Mesenchymal stem cell (in vitro differentiated cells and primary cell): ENCODE measurements at regions not wholly inside any gene's neighbourhood (a gene's known extent, or its start where the extent isn't known, plus 50 kb on each side); places are given as distances from the start of the nearest gene placed in this dataset.
"Not testable (repeated sequence)": the region's sequence is repeated elsewhere in the genome, so short reads cannot be mapped to it uniquely, and the experiment has no call there.

Experiments
- DNase-seq: peaks from one replicate; pipeline ENCODE4 v3.0.0-alpha.2; 2013
- H2AFZ ChIP-seq: one replicate; pipeline ENCODE4 v1.6.1; 2013; ENCODE audit warnings: low read depth, mild to moderate bottlenecking, control low read depth, inconsistent platforms, low read length, moderate library complexity
- H2AK5ac ChIP-seq: 2 replicates; pipeline ENCODE4 v1.6.1; 2013; ENCODE audit warnings: low read length, moderate library complexity, mild to moderate bottlenecking, inconsistent platforms; ENCODE audit not compliant: severe bottlenecking
- H2BK120ac ChIP-seq: one replicate; pipeline ENCODE4 v1.6.1; 2013; ENCODE audit warnings: low read depth, mild to moderate bottlenecking, inconsistent platforms, low read length, moderate library complexity
- H2BK12ac ChIP-seq, 2 experiments: one replicate each; pipeline ENCODE4 v1.6.1; 2013; ENCODE audit warnings: inconsistent platforms in 2 of 2, low read length in 2 of 2, mild to moderate bottlenecking in 2 of 2, moderate library complexity in 2 of 2, control low read depth in 1 of 2
- H2BK15ac ChIP-seq: one replicate; pipeline ENCODE4 v1.6.1; 2013; ENCODE audit warnings: mild to moderate bottlenecking, low read depth, inconsistent platforms; ENCODE audit not compliant: poor library complexity, severe bottlenecking
- H2BK5ac ChIP-seq: 2 replicates; pipeline ENCODE4 v1.6.1; 2013; ENCODE audit warnings: low read depth, mild to moderate bottlenecking, low read length, control low read depth, inconsistent platforms; ENCODE audit not compliant: poor library complexity, severe bottlenecking
- H3K14ac ChIP-seq, 2 experiments: one replicate each; pipeline ENCODE4 v1.6.1; 2013; ENCODE audit warnings: inconsistent platforms in 2 of 2, low read length in 2 of 2, control low read depth in 1 of 2, mild to moderate bottlenecking in 1 of 2, moderate library complexity in 1 of 2
- H3K18ac ChIP-seq, 2 experiments: one replicate each; pipeline ENCODE4 v1.6.1; 2013; ENCODE audit warnings: inconsistent platforms in 2 of 2, low read length in 2 of 2, control low read depth in 1 of 2, low read depth in 1 of 2, mild to moderate bottlenecking in 1 of 2
- H3K23ac ChIP-seq, 2 experiments: one replicate each; pipeline ENCODE4 v1.6.1; 2013; ENCODE audit warnings: inconsistent platforms in 2 of 2, low read length in 2 of 2, mild to moderate bottlenecking in 2 of 2, moderate library complexity in 2 of 2, control low read depth in 1 of 2
- H3K27ac ChIP-seq: 2 replicates; pipeline ENCODE4 v1.5.1; 2013; ENCODE audit warnings: mild to moderate bottlenecking, moderate library complexity, low read length, control low read depth, inconsistent platforms; ENCODE audit not compliant: poor library complexity, severe bottlenecking
- H3K27me3 ChIP-seq, 2 experiments: 2 replicates each; pipeline versions ENCODE4 v1.6.1 to v1.7.0; 2013; ENCODE audit warnings: low read length in 2 of 2, mild to moderate bottlenecking in 2 of 2, moderate library complexity in 2 of 2, control low read depth in 1 of 2, inconsistent platforms in 1 of 2; ENCODE audit not compliant: control insufficient read depth in 1 of 2, insufficient read depth in 1 of 2
- H3K36me3 ChIP-seq, 2 experiments: 2 replicates each; pipeline versions ENCODE4 v1.6.1 to v1.7.0; 2013; ENCODE audit warnings: low read length in 2 of 2, control low read depth in 1 of 2, inconsistent platforms in 1 of 2, low read depth in 1 of 2, mild to moderate bottlenecking in 1 of 2; ENCODE audit not compliant: insufficient read depth in 2 of 2, control insufficient read depth in 1 of 2
- H3K4ac ChIP-seq, 2 experiments: one replicate each; pipeline ENCODE4 v1.6.1; 2013; ENCODE audit warnings: inconsistent platforms in 2 of 2, low read length in 2 of 2, mild to moderate bottlenecking in 2 of 2, moderate library complexity in 2 of 2, control low read depth in 1 of 2, low read depth in 1 of 2
- H3K4me1 ChIP-seq: 2 replicates; pipeline ENCODE4 v1.6.1; 2013; ENCODE audit warnings: low read depth, low read length, control low read depth; ENCODE audit not compliant: control insufficient read depth, insufficient read depth
- H3K4me2 ChIP-seq: 2 replicates; pipeline ENCODE4 v1.6.1; 2013; ENCODE audit warnings: low read length, mild to moderate bottlenecking, inconsistent platforms; ENCODE audit not compliant: poor library complexity, severe bottlenecking
- H3K4me3 ChIP-seq, 2 experiments: 2 replicates each; pipeline versions ENCODE4 v1.5.1 to v1.7.0; 2013; ENCODE audit warnings: low read length in 2 of 2, mild to moderate bottlenecking in 2 of 2, control low read depth in 1 of 2, low read depth in 1 of 2; ENCODE audit not compliant: insufficient read depth in 1 of 2
- H3K79me1 ChIP-seq: replicated peaks from 2 replicates; pipeline ENCODE4 v1.6.1; 2013; ENCODE audit warnings: mild to moderate bottlenecking, control low read depth, low read length, inconsistent platforms; ENCODE audit not compliant: poor library complexity, severe bottlenecking
- H3K9ac ChIP-seq: 2 replicates; pipeline ENCODE4 v1.7.0; 2013; ENCODE audit warnings: mild to moderate bottlenecking, low read length, moderate library complexity
- H3K9me3 ChIP-seq: 2 replicates; pipeline ENCODE4 v1.7.0; 2013; ENCODE audit warnings: mild to moderate bottlenecking, low read length; ENCODE audit not compliant: control insufficient read depth
- H4K8ac ChIP-seq: one replicate; pipeline ENCODE4 v1.6.1; 2013; ENCODE audit warnings: inconsistent platforms, mild to moderate bottlenecking, low read length, moderate library complexity
- H4K91ac ChIP-seq: one replicate; pipeline ENCODE4 v1.6.1; 2013; ENCODE audit warnings: mild to moderate bottlenecking, low read length, inconsistent platforms
- WGBS: methylation state at CpG from one replicate; pipeline ENCODE4 v1.1.7; 2013; ENCODE audit warnings: mixed read lengths; 5-methylcytosine and 5-hydroxymethylcytosine counted together

DNA sequence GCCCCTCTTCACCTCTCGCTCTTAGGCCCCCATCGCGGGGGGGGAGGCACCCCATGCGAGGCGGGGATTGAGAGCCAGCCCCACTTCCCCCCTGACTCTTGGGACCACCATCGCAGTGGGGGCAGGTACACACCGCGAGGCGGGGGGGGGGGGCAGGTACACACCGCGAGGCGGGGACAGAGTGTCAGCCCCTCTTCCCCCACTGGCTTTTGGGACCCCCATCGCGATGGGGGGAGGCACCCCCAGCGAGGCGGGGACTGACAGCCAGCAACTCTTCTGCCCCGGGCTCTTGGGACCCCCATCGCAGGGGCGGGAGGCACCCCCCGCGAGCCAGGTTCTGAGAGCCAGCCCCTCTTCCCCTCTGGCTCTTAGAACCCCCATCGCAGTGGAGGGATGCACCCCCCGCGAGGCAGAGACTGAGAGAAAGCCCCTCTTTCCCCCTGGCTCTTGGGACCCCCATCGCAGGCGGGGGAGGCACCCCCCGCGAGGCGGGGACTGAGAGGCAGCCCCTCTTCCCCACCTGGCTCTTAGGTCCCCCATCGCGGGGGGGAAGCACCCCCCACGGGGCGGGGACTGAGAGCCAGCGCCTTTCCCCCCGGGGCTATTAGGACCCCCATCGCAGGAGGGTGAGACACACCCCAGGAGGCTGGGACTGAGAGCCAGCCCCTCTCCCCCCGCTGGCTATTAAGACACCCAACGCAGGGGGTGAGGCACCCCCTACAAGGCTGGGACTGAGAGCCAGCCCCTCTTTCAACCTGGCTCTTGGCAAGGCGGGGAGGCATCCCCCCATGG is 196.5 kb upstream of the PZP start:
- H3K9ac ChIP-seq: no peak overlapping the region
- no peak overlapping the region for H3K23ac ChIP-seq
- H2BK12ac ChIP-seq: no peak overlapping the region

DNA sequence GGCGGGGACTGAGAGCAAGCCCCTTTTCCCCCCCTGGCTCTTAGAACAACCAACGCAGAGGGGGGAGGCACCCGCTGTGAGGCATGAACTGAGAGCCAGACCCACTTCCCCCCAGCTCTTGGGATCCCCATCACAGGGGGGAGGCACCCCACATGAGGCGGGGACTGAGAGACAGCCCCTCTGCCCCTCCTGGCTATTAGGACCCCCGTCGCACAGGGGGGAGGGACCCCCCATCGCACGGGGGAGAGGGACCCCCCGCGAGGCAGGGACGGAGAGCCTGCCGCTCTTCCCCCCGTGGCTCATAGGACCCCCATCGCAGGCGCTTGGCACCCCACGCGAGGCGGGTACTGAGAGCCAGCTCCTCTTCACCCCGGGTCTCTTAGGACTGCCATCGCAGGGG is 195.8 kb upstream of the PZP start:
- no peak overlapping the region for H2BK15ac ChIP-seq
- no peaks in the 10 kb centered on the region for H3K36me3 ChIP-seq
- 100% methylated on average over 7 of the region's 20 CpGs for WGBS

More for the DNA sequence above, 196.5 kb upstream of the PZP start:
- Histone ChIP-seq H2BK120ac (no peak overlapping the region), H2BK15ac (no peak overlapping the region), H2AFZ (no peak overlapping the region), H2AK5ac (no peak overlapping the region), H3K27me3 (no peaks in the 10 kb centered on the region), H3K14ac (no peak overlapping the region), H3K18ac (no peak overlapping the region), H3K4ac (no peak overlapping the region), H3K9me3 (no peaks in the 10 kb centered on the region), H3K4me1 (no peaks in the 10 kb centered on the region), H3K27ac (no peak overlapping the region), H4K8ac (no peak overlapping the region), H4K91ac (no peak overlapping the region), H3K4me3 (no peak overlapping the region), H3K79me1 (no peaks in the 10 kb centered on the region), H3K4me2 (no peak overlapping the region), H2BK5ac (no peak overlapping the region), H3K36me3 (no peaks in the 10 kb centered on the region)
- no peak for DNase-seq
- WGBS: 100% methylated on average over 4 of the region's 39 CpGs

DNA sequence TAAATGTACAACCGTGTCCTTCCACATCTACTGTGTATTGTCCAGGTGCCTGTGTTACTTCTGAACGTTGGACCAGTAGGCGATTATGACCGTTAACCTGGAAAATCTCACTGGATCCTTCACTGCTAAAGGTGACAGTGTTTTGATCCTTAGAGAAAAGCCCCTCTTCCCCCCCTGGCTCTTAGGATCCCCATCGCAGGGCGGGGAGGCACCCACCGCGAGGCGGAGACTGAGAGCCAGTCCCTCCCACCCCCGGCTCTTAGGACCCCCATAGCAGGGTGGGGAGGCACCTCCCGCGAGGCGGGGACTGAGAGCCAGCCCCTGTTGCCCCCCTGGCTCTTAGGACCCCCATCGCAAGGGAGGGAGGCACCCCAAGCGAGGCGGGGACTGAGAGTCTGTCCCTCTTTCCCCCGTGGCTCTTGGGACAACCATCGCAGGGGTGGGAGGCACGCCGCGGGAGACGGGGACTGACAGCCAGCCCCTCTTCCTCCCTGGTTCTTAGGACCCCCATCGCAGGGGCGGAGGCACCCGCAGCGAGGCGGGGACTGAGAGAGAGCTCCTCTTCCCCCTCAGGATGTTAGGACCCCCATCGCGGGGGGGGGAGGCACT is 194.3 kb upstream of the PZP start:
- not testable (repeated sequence) for H3K23ac ChIP-seq, H3K14ac ChIP-seq, H4K8ac ChIP-seq, H2BK120ac ChIP-seq, H3K27ac ChIP-seq, H2BK12ac ChIP-seq, H3K36me3 ChIP-seq, H3K9ac ChIP-seq, H2AFZ ChIP-seq, H3K4ac ChIP-seq, H3K79me1 ChIP-seq, H3K9me3 ChIP-seq, H3K4me3 ChIP-seq, H3K4me1 ChIP-seq, H3K4me2 ChIP-seq, H3K18ac ChIP-seq, H3K27me3 ChIP-seq, DNase-seq, H4K91ac ChIP-seq, H2AK5ac ChIP-seq, H2BK15ac ChIP-seq, H2BK5ac ChIP-seq
- WGBS: 82% methylated on average over 4 of the region's 29 CpGs

More for the DNA sequence above, 195.8 kb upstream of the PZP start:
- Histone ChIP-seq H3K4me3 (no peak overlapping the region), H3K9ac (no peak overlapping the region), H2BK5ac (no peak overlapping the region), H2BK12ac (no peak overlapping the region), H3K4me2 (no peak overlapping the region), H2BK120ac (no peak overlapping the region), H2AFZ (no peak overlapping the region), H3K9me3 (no peaks in the 10 kb centered on the region), H3K4me1 (no peaks in the 10 kb centered on the region), H3K14ac (no peak overlapping the region), H3K27me3 (no peaks in the 10 kb centered on the region), H4K8ac (no peak overlapping the region), H3K4ac (no peak overlapping the region), H3K18ac (no peak overlapping the region), H4K91ac (no peak overlapping the region), H2AK5ac (no peak overlapping the region), H3K27ac (no peak overlapping the region), H3K23ac (no peak overlapping the region), H3K79me1 (no peaks in the 10 kb centered on the region)
- no peak for DNase-seq

DNA sequence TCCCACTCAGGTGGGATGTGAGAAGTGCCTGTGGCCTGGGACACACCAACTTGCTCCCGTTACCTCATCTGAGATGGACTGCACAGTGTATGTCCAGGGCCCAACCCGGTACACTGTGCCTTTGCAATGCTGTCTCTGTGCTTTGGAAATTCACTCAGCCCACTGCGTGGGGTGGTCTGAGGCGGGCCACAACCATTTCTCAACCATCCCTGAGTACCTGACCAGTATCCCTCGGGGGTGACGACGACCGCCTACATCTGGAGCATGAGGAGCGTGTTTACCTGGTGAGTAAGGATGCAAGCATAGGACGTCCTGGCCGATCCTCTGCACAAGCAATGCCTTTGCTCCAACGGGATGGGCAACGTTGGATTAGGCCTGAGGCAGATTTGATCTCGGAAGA is 188.2 kb upstream of the PZP start:
- H3K9ac ChIP-seq, H2BK15ac ChIP-seq, H3K27ac ChIP-seq, H4K91ac ChIP-seq, H2BK120ac ChIP-seq, H3K4me3 ChIP-seq, H3K4me1 ChIP-seq, H3K23ac ChIP-seq, H3K79me1 ChIP-seq, H3K4ac ChIP-seq, H3K4me2 ChIP-seq, H3K9me3 ChIP-seq, H4K8ac ChIP-seq, H2AK5ac ChIP-seq, H3K14ac ChIP-seq, H3K27me3 ChIP-seq, H2BK5ac ChIP-seq, H2BK12ac ChIP-seq, H3K36me3 ChIP-seq, H2AFZ ChIP-seq, DNase-seq, H3K18ac ChIP-seq: not testable (repeated sequence)
- WGBS: over 99% methylated on average over 9 of the region's 14 CpGs
